ENCODE measurements at regions not wholly inside any gene's neighbourhood (a gene's known extent, or its start where the extent isn't known, plus 50 kb on each side); places are given as distances from the start of the nearest gene placed in this dataset.

DNA sequence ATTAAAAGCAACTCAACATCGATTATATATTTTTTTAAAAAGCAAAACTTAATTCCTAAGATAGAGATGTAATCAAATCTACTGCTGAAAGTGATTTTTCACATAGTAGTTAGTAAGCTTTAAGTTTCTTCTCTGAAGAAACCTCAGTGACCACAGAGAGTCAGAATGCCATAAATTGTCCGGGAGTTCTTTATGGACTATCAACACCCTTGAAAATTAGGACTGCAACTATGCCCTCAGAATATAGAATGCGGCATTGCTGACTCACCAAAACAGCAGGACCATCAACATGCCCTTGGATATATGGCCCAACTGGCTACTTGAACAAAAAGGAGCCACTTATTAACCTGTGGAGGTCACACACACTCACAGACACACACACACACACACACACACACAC lies 228.9 kb upstream of the SNX2 start:
- Mint-ChIP-seq H3K27me3 (ENCODE audit: low read depth) (no peaks in the 10 kb centered on the region), H3K4me3 (no peak overlapping the region), H3K27ac (no peak overlapping the region), H3K9me3 (no peaks in the 10 kb centered on the region; a peak in 1 of 5 replicates), H3K36me3 (ENCODE audit: insufficient read depth in 1 of 3, low read depth in 3 of 3) (0 out of 7 replicates have a peak, but pooled peaks cover 0 to 5% (median 0%) of the 10 kb centered on the region in 3 experiments), H3K4me1 (peaks cover 0 to 11% of the 10 kb centered on the region in 2 experiments; a peak in 2 of 4 replicates)
- WGBS (ENCODE audit: extremely low coverage, insufficient read length, low lambda C conversion rate) = no CpG with 5 or more reads among the region's 3 CpGs
- Histone ChIP-seq H4K91ac (ENCODE audit: insufficient read length, low read depth, low read length) (no peak overlapping the region), H2AK5ac (ENCODE audit: insufficient read length, low read length) (no peak overlapping the region), H3K56ac (ENCODE audit: insufficient read length, low read depth, low read length) (no peak overlapping the region), H4K20me1 (ENCODE audit: control insufficient read depth, insufficient read depth, insufficient read length) (no peaks in the 10 kb centered on the region), H3K4me1 (ENCODE audit: insufficient read depth, low read length) (no peaks in the 10 kb centered on the region), H2BK120ac (ENCODE audit: low read depth, low read length, poor library complexity, severe bottlenecking) (no peak overlapping the region), H3K18ac (ENCODE audit: insufficient read length, low read depth, low read length) (no peak overlapping the region), H2AFZ (ENCODE audit: low read length) (no peak overlapping the region), H2BK5ac (ENCODE audit: insufficient read length, low read length) (no peak overlapping the region), H3K14ac (ENCODE audit: insufficient read depth, low read length) (no peak overlapping the region), H3K4me2 (ENCODE audit: insufficient read depth, insufficient read length, low read length) (no peak overlapping the region), H3K9ac (ENCODE audit: extremely low read depth, insufficient read length, low read length) (no peak overlapping the region), H4K5ac (ENCODE audit: insufficient read length, low read depth, low read length) (no peak overlapping the region), H3K27me3 (ENCODE audit: insufficient read depth, low read length) (no peaks in the 10 kb centered on the region), H3K79me1 (ENCODE audit: insufficient read depth, low read depth, low read length, poor library complexity, severe bottlenecking) (no peaks in the 10 kb centered on the region), H3T11ph (ENCODE audit: low read length) (no peak overlapping the region), H2BK15ac (ENCODE audit: low read depth, low read length) (no peak overlapping the region), H2BK20ac (ENCODE audit: low read depth, low read length, poor library complexity, severe bottlenecking) (no peak overlapping the region), H2BK12ac (ENCODE audit: insufficient read length, low read depth, low read length) (no peak overlapping the region), H3K27ac (ENCODE audit: insufficient read length, low read depth, low read length) (no peak overlapping the region), H3K23me2 (ENCODE audit: insufficient read length, low read depth, low read length, poor library complexity, severe bottlenecking) (no peaks in the 10 kb centered on the region), H3K23ac (ENCODE audit: insufficient read length, low read depth, low read length) (no peak overlapping the region), H3K79me2 (ENCODE audit: insufficient read depth, low read length) (no peaks in the 10 kb centered on the region), H4K8ac (replicated peaks; ENCODE audit: insufficient read length, low read depth, low read length) (no peak overlapping the region), H3K9me3 (ENCODE audit: control insufficient read depth, low read depth, low read length) (no peaks in the 10 kb centered on the region), H3K4ac (ENCODE audit: low read depth, low read length) (no peak overlapping the region)
- no peak for DNase-seq
- TF ChIP-seq, protein P1, sequence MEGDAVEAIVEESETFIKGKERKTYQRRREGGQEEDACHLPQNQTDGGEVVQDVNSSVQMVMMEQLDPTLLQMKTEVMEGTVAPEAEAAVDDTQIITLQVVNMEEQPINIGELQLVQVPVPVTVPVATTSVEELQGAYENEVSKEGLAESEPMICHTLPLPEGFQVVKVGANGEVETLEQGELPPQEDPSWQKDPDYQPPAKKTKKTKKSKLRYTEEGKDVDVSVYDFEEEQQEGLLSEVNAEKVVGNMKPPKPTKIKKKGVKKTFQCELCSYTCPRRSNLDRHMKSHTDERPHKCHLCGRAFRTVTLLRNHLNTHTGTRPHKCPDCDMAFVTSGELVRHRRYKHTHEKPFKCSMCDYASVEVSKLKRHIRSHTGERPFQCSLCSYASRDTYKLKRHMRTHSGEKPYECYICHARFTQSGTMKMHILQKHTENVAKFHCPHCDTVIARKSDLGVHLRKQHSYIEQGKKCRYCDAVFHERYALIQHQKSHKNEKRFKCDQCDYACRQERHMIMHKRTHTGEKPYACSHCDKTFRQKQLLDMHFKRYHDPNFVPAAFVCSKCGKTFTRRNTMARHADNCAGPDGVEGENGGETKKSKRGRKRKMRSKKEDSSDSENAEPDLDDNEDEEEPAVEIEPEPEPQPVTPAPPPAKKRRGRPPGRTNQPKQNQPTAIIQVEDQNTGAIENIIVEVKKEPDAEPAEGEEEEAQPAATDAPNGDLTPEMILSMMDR (conservative IDR thresholded peaks at IDR 0.05) = no peak

All from H9 (cell line).